ENCODE measurements at regions not wholly inside any gene's neighbourhood (a gene's known extent, or its start where the extent isn't known, plus 50 kb on each side); places are given as distances from the start of the nearest gene placed in this dataset.
"Not testable (repeated sequence)": the region's sequence is repeated elsewhere in the genome, so short reads cannot be mapped to it uniquely, and the experiment has no call there.

- not testable (repeated sequence) for TF ChIP-seq CTCF, POLR2A (IDR thresholded peaks at IDR 0.05)
Observed at GRCh38 chr10:8693635-8694034, 639.1 kb downstream of the GATA3 start.

Data from thyroid gland (tissue), 4 donors.